Stimulated activated CD4-positive, alpha-beta T cell treated with anti-CD3 and anti-CD28 coated beads, Interleukin-4, amount 100 ng/mL, for 4 hours (primary cell): ENCODE measurements at regions not wholly inside any gene's neighbourhood (a gene's known extent, or its start where the extent isn't known, plus 50 kb on each side); places are given as distances from the start of the nearest gene placed in this dataset.
"Not testable (repeated sequence)": the region's sequence is repeated elsewhere in the genome, so short reads cannot be mapped to it uniquely, and the experiment has no call there.

Experiments used
- DNase-seq, 2 experiments: peaks; one replicate each; pipeline ENCODE4 v3.0.0-alpha.2; 2020

DNA sequence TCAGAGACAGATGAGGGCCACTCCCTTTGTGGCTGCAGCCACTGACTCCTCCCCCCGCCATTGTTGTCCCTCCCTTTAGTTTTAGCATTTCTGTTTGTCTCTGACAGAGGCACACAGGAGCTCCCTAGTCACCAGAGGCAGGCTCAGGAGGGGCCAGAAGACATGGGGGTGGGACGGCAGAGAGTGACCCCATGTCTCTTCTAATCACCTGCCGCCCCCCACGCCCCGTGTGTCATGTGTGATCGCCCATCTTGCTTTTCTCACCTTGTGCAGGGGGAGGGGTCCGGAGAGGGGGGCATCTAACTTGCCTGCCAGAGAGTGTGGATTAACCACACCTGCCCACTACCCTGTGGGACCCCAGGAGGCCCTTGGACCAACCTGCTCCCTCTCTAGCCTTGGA is 246.7 kb upstream of the TP53TG3C start:
- DNase-seq, result not testable (repeated sequence)

DNA sequence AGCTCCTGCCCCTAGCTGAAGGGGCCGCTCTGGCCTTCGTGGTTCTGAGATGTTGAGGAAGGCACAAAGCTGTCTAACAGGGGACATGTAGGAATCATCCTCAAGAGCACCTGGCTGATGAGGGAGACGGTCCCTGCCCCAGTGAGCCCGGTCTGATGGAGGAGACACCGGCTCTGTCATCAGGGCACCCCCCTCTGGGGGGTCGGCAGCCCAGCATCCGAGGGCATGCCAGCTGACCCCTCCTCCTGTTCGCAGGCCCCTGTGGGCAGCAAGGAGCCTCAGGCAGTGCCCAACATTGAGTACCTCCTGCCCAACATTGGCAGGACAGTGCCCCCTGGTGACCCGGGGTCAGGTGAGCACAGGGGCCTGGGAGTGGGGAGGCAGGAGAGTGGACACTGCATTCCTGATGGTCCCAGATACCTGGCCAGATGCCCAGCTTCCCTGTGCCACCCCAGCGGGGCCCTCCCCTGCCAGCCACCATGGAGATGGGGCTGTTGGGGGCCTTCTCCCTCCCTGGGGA is 247.9 kb upstream of the TP53TG3C start:
- not testable (repeated sequence) for DNase-seq

- not testable (repeated sequence) for DNase-seq
Observed at GRCh38 chr16:32945311-32945710, 248.7 kb upstream of the TP53TG3C start.

- DNase-seq, result not testable (repeated sequence)
Observed at GRCh38 chr16:32939845-32940244, 254.2 kb upstream of the TP53TG3C start.

- DNase-seq, result not testable (repeated sequence)
Observed at GRCh38 chr16:32937929-32938328, 256.1 kb upstream of the TP53TG3C start.

- DNase-seq, result not testable (repeated sequence)
Observed at GRCh38 chr16:32932240-32933040, 256.5 kb upstream of the TP53TG3 start.

DNA sequence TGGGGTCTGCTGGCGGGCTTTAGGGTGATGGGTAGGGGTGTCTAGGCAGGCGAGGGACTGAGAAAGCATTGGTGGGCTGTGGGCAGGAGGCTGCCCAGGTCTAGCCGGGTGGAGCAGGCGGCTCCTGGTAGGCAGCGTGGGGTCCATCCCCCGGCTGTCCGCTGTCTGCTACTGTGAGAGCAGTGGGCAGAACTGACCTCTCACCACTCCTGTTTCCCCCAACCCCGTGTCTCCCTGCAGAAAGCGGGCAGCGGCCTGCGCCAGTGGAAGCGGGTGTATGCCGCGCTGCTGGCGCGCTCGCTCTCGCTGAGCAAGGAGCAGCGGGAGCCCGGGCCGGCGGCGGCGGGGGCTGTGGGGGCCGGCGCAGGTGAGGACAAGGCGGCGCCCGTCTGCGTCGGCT is 249.2 kb upstream of the TP53TG3 start:
- not testable (repeated sequence) for DNase-seq

- DNase-seq, result not testable (repeated sequence)
Observed at GRCh38 chr16:32922578-32922977, 246.6 kb upstream of the TP53TG3 start.

DNA sequence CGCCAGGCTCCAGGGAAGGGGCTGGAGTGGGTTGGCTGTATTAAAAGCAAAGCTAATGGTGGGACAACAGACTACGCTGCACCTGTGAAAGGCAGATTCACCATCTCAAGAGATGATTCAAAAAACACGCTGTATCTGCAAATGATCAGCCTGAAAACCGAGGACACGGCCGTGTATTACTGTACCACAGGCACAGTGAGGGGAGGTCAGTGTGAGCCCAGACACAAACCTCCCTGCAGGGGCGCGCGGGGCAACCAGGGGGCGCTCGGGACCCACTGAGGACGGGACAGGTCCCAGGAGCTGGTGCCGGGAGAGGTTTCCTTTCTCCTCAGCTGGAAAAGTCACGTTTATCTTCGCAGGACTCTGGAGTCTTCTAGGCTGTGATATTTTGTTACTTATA is 239.4 kb upstream of the TP53TG3 start:
- DNase-seq, result not testable (repeated sequence)

GRCh38 chr16:32897782-32898181 is 221.8 kb upstream of the TP53TG3 start:
- peak in 1 of 2 experiments; percentile 29 for DNase-seq

- DNase-seq, result not testable (repeated sequence)
Observed at GRCh38 chr16:32885392-32885791, 209.4 kb upstream of the TP53TG3 start.

GRCh38 chr16:32884556-32884955 is 208.6 kb upstream of the TP53TG3 start:
- not testable (repeated sequence) for DNase-seq

DNA sequence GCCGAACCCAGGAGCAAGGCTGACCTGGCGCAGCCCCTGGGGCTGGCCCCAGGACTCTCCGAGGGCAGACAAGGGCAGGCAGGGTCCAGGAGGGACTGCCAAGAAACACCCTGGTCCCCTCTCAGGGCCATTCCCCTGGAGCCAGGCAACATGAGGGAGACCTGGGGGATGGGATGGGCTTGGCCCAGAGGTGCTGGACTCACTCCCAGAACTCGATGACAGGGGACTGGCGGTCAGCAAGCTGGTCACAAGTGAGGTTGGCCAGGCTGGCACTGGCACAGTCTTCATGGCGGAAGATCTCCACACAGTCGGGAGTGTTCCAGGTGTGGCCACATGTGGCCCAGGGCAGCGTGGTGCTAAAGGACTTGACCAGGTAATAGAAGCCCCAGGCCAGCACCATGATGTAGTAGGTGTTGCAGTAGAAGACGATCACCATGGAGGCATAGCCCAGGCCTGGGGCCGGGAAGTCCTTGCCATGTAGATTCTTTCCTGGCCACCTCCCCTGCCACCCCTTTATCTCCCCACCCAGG is 206.4 kb upstream of the TP53TG3 start:
- DNase-seq, result not testable (repeated sequence)

DNA sequence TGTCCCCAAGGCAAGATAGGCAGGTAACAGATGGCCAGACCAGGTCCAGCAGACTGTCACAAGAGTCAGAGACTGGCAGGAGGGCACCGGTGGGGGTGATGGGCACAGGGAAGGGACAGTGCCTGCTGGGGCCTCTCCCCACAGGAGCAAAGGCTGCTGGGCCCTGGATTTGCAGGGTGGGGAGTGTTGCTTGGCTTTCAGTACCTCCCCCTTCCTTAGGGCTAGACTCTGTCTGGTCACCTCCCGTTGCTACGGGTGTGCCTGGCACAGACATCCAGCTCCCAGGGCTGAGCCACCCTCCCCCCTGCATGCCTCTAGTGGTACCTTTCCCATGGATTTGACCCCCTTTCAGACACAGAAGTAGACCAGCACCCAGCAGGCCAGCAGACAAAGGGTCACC is 205.7 kb upstream of the TP53TG3 start:
- DNase-seq, result not testable (repeated sequence)

GRCh38 chr16:32880009-32880408 is 204.0 kb upstream of the TP53TG3 start:
- DNase-seq, result not testable (repeated sequence)

GRCh38 chr16:32876718-32877117 is 200.8 kb upstream of the TP53TG3 start:
- not testable (repeated sequence) for DNase-seq

DNA sequence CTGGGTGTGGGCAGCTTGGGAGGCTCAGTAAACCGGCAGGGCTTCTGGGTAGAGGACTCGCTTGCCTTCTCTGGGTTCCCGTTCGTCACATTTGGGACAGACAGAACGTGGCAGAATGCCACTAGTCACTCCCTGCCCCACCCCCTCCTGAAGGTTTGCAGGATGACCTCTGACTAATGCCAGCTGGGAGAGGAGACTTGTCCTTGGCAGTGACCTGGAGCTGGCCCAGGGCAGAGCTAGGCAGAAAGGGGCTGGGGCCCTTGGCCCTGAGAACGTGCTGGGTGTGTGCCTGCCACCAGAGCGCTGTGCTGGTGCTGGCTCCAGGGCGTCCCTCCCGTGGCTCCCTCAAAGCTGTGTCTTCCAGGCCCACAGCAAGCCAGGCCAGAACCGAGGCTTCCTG is 197.8 kb upstream of the TP53TG3 start:
- not testable (repeated sequence) for DNase-seq

DNA sequence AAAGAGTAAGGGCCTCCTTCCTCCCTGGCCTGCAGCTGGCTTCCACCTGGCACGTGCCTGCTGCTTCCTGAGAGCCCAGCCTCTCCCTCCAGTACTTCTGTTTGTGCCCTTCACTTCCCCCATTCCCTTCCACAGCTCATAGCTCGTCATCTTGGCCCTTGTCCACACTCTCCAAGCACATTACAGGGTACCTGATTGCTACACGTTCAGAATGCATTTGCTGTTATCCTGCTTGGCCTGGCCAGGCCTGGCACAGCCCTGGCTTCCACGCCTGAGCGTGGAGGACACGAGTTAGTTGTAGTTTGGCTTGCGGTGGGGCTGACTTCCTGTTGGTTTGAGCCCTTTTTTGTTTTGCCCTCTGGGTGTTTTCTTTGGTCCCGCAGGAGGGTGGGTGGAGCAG is 197.2 kb upstream of the TP53TG3 start:
- DNase-seq, result not testable (repeated sequence)

- not testable (repeated sequence) for DNase-seq
Observed at GRCh38 chr16:32870628-32871027, 194.7 kb upstream of the TP53TG3 start.

- DNase-seq, result not testable (repeated sequence)
Observed at GRCh38 chr16:32868334-32868733, 192.4 kb upstream of the TP53TG3 start.

DNA sequence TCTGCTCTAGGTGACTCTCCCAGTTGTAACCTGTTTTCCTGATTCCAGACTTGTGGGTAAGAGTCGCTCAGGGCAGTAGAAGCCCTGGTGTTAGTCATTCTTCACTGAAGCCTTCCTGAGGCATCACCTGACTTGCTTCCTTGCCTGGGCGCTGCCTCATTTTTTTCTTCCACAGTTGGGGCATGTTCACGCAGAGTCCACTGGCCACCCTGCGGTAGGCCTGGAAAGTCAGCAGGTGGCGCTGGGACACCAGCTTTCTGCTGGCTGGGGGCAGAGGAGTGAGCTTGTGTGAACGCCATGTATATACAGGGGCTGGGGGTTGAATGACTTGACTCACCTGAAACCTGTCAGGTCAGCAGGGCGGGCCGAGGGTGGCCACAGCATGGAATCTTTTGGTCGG is 189.3 kb upstream of the TP53TG3 start:
- DNase-seq, result not testable (repeated sequence)

- not testable (repeated sequence) for DNase-seq
Observed at GRCh38 chr16:32861476-32862201, 185.7 kb upstream of the TP53TG3 start.

DNA sequence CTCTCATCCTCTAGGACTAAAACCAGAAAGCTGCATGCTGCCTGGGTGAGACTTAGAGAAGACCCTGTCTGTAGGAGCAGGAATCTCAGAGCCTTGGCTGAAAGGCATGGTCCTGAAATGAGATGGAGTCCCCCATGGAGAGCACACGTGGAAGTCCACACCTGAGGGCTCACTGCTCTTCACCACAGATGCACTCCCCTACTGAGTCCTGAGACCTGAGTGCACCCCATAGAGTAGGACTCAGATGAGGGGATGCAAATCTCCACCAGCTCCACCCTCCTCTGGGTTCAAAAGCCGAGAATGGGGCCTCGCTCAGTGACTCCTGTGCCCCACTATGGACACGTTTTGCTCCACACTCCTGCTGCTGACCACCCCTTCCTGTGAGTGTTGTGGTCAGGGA is 171.4 kb upstream of the TP53TG3 start:
- DNase-seq, result not testable (repeated sequence)
